HG03066 (cell line): ENCODE measurements at regions not wholly inside any gene's neighbourhood (a gene's known extent, or its start where the extent isn't known, plus 50 kb on each side); places are given as distances from the start of the nearest gene placed in this dataset.

Source experiments
- ATAC-seq: cut with Tn5 transposase; IDR thresholded peaks from one replicate; pipeline ENCODE4 v1.9.1; 2021; ENCODE audit warnings: low read depth; ENCODE audit not compliant: unreplicated experiment

GRCh38 chr6:113111550-113111949 is 745.6 kb upstream of the MARCKS start:
- no peak for ATAC-seq

DNA sequence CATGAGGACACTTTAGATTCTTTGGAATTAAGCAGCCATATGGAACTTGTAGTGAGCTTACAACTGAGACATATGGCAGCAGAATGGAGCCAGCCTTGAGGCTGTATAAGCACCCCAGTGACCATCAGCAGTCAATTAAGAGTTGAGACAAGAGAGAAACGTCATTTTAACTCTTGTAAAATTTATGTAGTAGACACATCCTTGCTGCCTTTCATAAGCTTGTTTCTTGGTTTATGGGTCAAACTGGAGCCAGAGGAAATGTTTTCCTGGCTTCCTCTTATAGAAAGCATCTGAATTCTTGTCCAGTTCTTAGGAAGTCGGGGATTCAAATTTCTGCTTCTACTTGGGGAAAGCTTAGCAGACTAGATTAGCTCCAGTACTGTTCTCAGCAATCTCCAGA is 745.1 kb upstream of the MARCKS start:
- no peak for ATAC-seq

- ATAC-seq: no peak
These were observed 741.9 kb upstream of the MARCKS start for GRCh38 chr6:113115196-113115595.

DNA sequence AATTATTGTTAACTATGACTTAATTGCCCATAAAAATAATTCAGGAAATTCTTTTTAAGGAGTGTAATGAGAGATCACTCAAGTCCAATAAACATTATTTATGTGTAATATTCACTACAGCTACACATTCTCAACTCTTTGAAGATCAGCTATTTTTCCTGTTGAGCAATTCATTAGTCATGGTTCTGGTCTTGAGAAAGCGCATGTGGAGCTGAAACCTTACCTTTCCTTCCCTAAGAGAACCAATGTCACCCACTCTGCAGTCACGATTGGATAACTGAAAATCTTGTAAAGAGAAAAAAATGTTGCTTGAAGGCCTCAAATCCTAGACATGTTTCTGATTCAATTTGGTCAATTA is 736.9 kb upstream of the MARCKS start:
- ATAC-seq: no peak

DNA sequence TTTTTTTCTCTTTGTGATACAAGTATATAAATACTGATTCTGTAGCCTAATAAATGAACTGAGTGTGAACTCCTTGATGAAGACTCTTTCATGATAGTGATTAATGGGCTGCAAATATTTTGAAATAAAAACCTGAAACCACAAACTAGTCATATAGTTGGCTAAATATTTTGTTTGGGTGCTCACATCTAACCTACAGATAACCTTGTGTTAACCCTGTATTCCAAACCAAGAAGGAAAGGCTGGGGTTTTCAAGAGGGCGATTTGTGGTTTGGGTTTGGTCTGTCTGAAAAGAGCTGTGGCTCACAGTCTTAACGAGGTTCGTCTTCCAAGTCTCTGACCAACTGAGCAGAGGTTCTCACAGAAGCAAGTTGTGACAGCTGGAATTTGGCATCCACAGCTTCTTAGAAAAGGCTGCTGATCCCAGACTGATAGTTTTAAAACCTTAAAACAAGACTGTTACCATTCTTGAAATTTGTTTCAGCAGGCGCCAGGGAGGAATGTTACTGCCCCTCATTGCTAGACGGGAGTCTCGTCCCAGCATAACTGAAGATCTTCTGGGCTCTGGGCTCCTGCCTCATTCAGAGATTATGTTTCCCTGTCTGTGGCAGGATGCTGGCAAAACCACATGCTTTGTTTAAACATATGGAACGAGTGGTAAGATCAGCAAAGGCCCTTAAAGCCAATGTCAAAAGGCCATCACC is 736.4 kb upstream of the MARCKS start:
- ATAC-seq: no peak

GRCh38 chr6:113121571-113121970 is 735.6 kb upstream of the MARCKS start:
- ATAC-seq: no peak

DNA sequence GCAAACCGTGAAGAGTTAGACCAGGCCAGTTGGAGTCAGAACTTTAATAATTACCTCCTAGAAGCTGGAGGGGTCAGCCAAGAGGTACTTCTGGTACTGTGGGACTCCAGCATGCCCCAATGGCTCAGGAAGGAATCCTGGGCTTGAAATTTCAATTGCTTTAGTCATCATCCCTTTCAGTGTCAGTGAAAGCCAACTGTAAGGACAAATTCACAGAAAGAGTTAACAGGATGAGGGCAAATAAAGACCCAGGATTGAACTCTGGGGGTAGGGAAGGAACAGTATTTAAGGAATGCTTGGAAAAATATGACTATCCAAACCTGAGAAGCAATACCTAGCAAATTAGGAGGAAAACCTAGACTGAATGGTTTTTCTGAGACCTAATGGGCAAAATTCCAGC is 735.1 kb upstream of the MARCKS start:
- ATAC-seq: no peak

- no peak for ATAC-seq
These were observed 731.5 kb upstream of the MARCKS start for GRCh38 chr6:113125626-113126025.

- no peak for ATAC-seq
These were observed 729.2 kb upstream of the MARCKS start for GRCh38 chr6:113127786-113128419.

DNA sequence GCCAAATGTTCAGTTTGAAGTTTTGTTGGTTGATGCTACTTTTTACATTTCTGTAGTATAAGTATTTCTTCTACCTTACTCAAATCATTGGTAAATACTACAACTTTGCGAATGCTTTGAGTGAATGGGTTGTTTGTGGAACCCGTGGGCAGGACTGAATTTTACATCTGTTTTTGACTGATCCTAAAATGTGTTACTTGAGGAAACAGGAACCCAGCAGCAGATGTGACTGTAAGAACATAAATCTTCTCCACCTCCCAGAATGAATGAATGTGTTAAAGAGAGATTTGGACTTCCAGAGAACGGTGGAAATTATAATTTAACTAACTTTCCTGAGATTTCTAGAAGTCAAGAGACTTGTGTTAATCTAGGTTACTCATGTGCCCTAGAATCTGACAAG is 728.5 kb upstream of the MARCKS start:
- no peak for ATAC-seq

- no peak for ATAC-seq
These were observed 727.2 kb upstream of the MARCKS start for GRCh38 chr6:113129991-113130390.

GRCh38 chr6:113137426-113137825 is 719.7 kb upstream of the MARCKS start:
- ATAC-seq: no peak

GRCh38 chr6:113140721-113141120 is 716.4 kb upstream of the MARCKS start:
- ATAC-seq: no peak

DNA sequence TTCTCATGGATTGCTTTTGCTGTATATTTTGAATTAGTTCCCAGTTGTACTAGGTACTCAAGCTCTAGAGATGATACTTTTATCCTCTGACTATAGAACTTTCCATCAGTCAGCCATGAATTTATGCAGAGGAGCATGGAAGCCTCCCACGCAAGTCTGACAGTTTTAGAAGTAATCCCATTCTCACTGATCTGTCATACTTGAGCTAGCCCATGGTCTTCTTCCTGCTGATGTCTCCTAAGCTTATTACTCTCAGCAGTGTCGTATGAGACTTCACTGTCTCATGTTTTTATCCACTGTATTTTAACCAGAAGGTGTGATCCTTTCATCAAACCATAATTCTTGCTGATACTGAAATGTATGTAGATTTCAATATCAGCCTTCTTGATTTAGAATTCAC is 715.2 kb upstream of the MARCKS start:
- ATAC-seq: no peak

- no peak for ATAC-seq
These were observed 714.4 kb upstream of the MARCKS start for GRCh38 chr6:113142671-113143174.

DNA sequence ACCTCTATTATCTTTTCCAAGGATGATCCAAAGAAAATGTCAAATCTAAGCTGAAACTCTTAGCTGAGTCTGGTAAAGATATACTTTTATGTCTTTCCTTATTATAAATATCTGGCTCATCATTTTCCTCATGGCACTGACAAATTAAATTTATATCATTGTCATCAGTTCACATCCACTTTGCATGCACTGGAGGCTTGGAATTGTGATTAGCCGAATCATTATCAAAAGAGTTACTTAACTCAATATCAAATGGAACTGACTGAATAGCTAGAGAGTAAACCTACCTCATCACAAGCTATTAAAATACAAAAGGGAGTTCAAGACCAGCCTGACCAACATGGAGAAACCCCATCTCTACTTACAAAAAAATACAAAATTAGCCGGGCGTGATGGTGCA is 713.9 kb upstream of the MARCKS start:
- no peak for ATAC-seq

DNA sequence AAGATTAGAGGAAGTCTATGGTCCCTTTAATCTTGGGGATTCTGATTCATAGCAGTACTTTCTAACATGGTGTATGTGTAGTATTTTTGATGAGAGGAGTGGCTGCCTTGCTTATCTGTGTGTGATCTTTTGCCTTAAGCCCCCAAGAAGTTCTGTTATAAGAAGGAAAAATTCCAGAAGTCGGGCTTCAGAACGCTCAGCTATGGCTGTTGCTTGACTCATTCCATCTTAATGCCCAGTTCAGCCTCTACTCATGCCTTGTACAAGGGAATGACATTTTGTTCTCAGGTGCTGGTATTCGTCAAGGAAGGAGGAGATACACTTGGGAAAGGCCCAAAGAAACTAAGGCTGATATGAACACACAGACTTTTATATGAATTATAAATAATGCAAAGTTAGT is 713.0 kb upstream of the MARCKS start:
- no peak for ATAC-seq

GRCh38 chr6:113146878-113147277 is 710.3 kb upstream of the MARCKS start:
- no peak for ATAC-seq

GRCh38 chr6:113147544-113147943 is 709.6 kb upstream of the MARCKS start:
- ATAC-seq: no peak

DNA sequence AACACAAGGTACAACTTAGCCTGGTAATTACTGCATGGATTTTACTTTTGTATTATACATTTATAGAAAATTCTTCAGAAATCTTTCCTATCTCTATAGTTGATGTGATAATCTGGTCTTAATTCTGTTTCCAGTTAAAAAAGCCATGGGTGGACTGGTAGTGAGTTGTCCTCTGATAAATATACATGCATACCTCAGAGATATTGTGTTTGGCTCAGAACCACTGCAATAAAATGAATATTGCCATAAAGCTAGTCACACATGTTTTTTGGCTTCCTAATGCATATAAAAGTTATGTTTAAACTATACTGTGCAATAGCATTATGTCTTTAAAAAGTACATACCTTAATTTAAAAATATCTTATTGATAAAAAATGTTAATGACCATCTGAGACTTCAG is 708.6 kb upstream of the MARCKS start:
- no peak for ATAC-seq

DNA sequence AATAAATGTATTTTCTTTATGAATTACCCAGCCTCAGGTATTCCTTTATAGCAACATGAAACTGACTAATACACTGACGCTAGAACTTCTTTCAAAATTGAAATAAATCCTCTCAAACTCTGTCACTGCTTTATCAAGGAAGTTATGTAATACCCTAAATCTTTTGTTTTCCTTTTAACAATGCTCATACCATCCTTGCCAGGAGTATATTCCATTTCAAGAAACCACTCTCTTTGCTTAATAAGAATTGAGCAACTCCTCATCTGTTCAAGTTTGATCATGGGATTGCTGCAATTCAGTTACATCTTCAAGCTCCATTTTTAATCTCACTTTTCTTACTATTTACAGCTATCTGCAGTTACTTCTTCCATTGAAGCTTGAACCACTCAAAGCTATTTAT is 707.6 kb upstream of the MARCKS start:
- ATAC-seq: no peak

DNA sequence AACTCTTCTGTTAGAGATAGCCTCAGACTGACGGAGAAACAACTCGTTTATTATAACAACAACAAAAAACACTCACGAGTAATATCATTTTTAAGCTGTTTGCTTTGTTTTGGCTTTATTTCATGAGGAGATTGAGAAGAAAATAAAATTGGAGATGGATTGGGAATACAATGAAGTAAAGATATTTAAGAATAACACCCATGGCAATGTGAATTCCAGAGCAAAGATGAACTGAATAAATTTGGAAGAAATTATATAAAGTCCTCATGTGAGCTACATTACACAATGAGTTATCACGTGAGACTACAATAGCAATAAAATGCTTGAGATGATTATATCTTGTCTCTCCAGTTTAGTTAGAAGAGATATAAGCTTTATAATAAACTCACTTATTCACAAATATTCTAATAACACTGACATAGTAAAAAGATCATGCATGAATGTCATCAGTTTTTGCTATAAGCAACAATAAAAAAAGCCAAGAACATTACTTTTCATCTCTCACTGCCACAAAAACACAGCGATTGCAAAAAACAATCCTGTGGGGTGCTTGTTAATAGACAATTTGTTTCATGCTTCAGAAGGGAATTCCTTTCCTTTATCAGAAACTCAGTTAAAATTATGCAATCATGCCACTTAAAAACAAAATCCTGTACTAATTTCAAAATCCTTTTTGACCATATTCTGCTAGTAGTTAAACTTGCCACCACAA is 696.7 kb upstream of the MARCKS start:
- ATAC-seq: no peak
